Heart right ventricle (tissue), 16 donors: ENCODE measurements at regions not wholly inside any gene's neighbourhood (a gene's known extent, or its start where the extent isn't known, plus 50 kb on each side); places are given as distances from the start of the nearest gene placed in this dataset.
A peak's percentile ranks its signal among the peaks of the same experiment; 100 is the strongest.
"Not testable (repeated sequence)": the region's sequence is repeated elsewhere in the genome, so short reads cannot be mapped to it uniquely, and the experiment has no call there.

Experiments used
- ATAC-seq, 8 donors: fragments of 200-7000 bp; cut with Tn5 transposase; one replicate each; pipeline ENCODE4 v1.9.1; 2020; ENCODE audit warnings: mild to moderate bottlenecking in 8 of 8, moderate library complexity in 8 of 8, moderate number of reproducible peaks in 1 of 8
- DNase-seq, 2 donors: peaks; one replicate each; pipeline ENCODE4 v3.0.0-alpha.2; 2020
- H3K27ac ChIP-seq, 10 donors: fragments of 200-600 bp; sonication (generic) in 2 of 10; one replicate each; pipeline versions ENCODE4 v1.5.0 to v1.8.0; 2020 to 2022; ENCODE audit warnings: mild to moderate bottlenecking in 3 of 10
- H3K27me3 ChIP-seq, 7 donors: fragments of 200-600 bp; one replicate each; pipeline ENCODE4 v1.8.0; 2021 to 2022; ENCODE audit warnings: mild to moderate bottlenecking in 2 of 7
- H3K36me3 ChIP-seq, 9 donors: fragments of 200-600 bp; sonication (generic) in 1 of 9; one replicate each; pipeline versions ENCODE4 v1.5.0 to v1.8.0; 2020 to 2022; ENCODE audit warnings: mild to moderate bottlenecking in 2 of 9
- H3K4me1 ChIP-seq, 9 donors: fragments of 200-600 bp; sonication (generic) in 1 of 9; one replicate each; pipeline versions ENCODE4 v1.5.0 to v1.8.0; 2020 to 2022; ENCODE audit warnings: mild to moderate bottlenecking in 4 of 9
- H3K4me3 ChIP-seq, 10 donors: fragments of 200-600 bp; sonication (generic) in 2 of 10; one replicate each; pipeline versions ENCODE4 v1.5.0 to v1.8.0; 2020 to 2022; ENCODE audit warnings: mild to moderate bottlenecking in 7 of 10, moderate library complexity in 2 of 10
- H3K9me3 ChIP-seq, 11 donors: fragments of 200-600 bp in 10 of 11; sonication (generic) in 2 of 11; one replicate each; pipeline versions ENCODE4 v1.5.0 to v1.8.0; 2013 to 2022; ENCODE audit warnings: mild to moderate bottlenecking in 2 of 11, control low read depth in 1 of 11, moderate library complexity in 1 of 11
- CTCF ChIP-seq, 9 donors: fragments of 200-600 bp; sonication (generic) in 2 of 9; IDR thresholded peaks; one replicate each; pipeline versions ENCODE4 v1.5.0 to v1.8.0; 2021 to 2022; ENCODE audit warnings: antibody characterized with exemption in 9 of 9, mild to moderate bottlenecking in 5 of 9, moderate library complexity in 1 of 9
- WGBS, 2 donors: extraction: QIAGEN DNeasy Blood & Tissue Kit; methylation state at CpG; one replicate each; pipeline ENCODE4 v1.1.7; 2013; ENCODE audit warnings: inconsistent platforms in 1 of 2; 5-methylcytosine and 5-hydroxymethylcytosine counted together
- intact Hi-C, 10 donors: fragments of 100-400 bp; cut with DNase I; formaldehyde crosslinking; loops; one replicate each; pipeline versions ENCODE4 v1.11.1 to v1.14.2; 2022
- donor health status: Arrhythmogenic right ventricular cardiomyopathy.
- donor health status: ischemic (EF 13 %, LVEDD 7.1; RV severe dilation, severe dysfunction).
- donor health status: healthy with polysubstance abuse.
- donor health status: DM: no; HTN: yes; CAD: no.
- donor health status: DM: no; HTN: no; CAD: no.
- donor health status: ischemic (EF 25% LVEDD 6.9; RV normal size, moderate dysfunction).
- donor health status: ischemic (EF 25% LVEDD 5.7; RV mildly dilated, moderate dysfunction).
- donor health status: healthy.
- donor health status: DM: yes; HTN: yes; CAD: no.
- donor health status: Ischemic cardiomyopathy.
- donor health status: ischemic (EF 35%, LVEDD 5.7; RV mildly dilated, moderate dysfunction).
- donor health status: nonischemic (EF 11% LVEDD 7.7; RV severe dilation, severe dysfunction).
- donor health status: DM: yes; HTN: yes; CAD: no.
- donor health status: PGD.
- donor health status: ischemic (EF 29% LVEDD 5.4; RV normal size, mild dysfunction).
- donor health status: nonischemic (EF 23%, LVEDD 6.1; RV moderate dilation, normal function).

DNA sequence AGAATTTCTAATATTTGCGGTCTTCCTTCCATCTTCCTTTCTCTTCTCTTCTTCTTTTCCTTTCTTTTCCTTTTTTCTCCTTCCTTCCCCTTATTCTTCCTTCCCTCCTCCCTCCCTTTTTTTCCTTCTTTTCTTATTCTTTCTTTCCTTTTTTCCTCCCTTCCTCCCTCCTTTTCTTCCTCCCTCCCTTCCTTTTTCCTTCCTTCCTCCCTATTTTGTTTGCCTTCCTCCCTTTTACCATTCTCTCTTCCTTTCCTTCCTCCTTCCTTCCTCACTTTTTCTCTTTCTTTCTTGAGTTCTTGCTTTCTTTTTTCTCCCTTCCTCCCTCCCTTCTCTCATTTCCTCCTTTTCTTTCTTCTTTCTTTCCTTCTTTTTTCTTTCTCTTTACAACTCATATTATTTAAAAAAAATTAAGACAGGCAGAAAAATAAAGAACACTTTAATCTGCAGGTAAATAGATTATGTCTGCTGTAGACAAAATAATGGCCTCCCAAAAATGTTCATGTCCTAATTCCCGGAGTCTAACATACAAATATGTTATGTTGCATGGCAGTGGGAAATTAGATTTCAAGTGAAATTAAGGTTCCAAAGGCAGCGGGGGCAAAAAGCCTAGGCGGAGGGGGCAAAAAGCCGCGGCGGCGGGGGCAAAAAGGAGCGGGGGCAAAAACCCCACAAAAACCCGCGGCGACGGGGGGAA is 152.4 kb downstream of the ANKRD30BL start:
- Histone ChIP-seq H3K36me3 (no peaks in the 10 kb centered on the region), H3K27me3 (peaks cover 0 to 38% (median 24%) of the 10 kb centered on the region in 7 donors), H3K4me3 (peak overlapping the region in 9 of 10 donors; percentile 14 to 46 (median 32)), H3K4me1 (peaks cover 0 to 7% (median 0%) of the 10 kb centered on the region in 9 donors), H3K9me3 (peaks cover 0 to 10% (median 0%) of the 10 kb centered on the region in 11 donors), H3K27ac (no peak overlapping the region)
- 13 to 15% methylated on average over 13 of the region's 13 CpGs for WGBS, 2 donors
- intact Hi-C loops = no loop called here
- ATAC-seq = no peak
- no peak for TF ChIP-seq CTCF (IDR thresholded peaks at IDR 0.05)
- DNase-seq = no peak

- WGBS, 2 donors = 27 to 57% methylated on average over 1 of the region's 1 CpG
Measured at GRCh38 chr2:131990751-131991150, 171.0 kb downstream of the ANKRD30BL start.

GRCh38 chr2:131966671-131967070 is 195.1 kb downstream of the ANKRD30BL start:
- H3K4me3 ChIP-seq, H3K9me3 ChIP-seq, H3K36me3 ChIP-seq, DNase-seq, intact Hi-C loops, ATAC-seq, H3K27ac ChIP-seq, H3K27me3 ChIP-seq, H3K4me1 ChIP-seq: not testable (repeated sequence)
- 79 to 83% methylated on average over 10 of the region's 10 CpGs for WGBS, 2 donors

More at GRCh38 chr2:131990751-131991150, 171.0 kb downstream of the ANKRD30BL start:
- H3K4me3 ChIP-seq, H3K27me3 ChIP-seq, ATAC-seq, H3K4me1 ChIP-seq, intact Hi-C loops, DNase-seq, H3K36me3 ChIP-seq, H3K9me3 ChIP-seq, H3K27ac ChIP-seq: not testable (repeated sequence)

DNA sequence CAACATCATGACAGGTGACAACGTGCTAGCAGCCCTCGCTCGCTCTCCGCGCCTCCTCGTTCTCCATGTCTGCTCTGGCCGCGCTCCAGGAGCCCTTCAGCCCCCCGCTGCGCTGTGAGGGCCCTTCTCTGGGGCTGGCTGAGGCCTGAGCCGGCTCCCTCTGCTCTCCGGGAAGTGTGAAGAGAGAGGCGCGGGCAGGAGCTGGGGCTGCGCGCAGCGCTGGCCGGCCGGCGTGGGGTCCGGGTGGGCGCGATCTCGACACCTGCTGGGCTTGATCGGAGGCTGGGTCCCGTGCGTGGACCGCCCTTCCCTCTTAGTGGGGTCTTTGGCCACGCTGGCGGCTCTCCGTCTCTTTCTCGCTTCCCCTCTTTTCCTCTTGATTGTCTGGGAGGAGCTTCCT is 195.5 kb downstream of the ANKRD30BL start:
- no peaks in the 10 kb centered on the region for H3K4me1 ChIP-seq
- no peak for DNase-seq
- no peaks in the 10 kb centered on the region for H3K27me3 ChIP-seq
- no peak for ATAC-seq
- peaks cover 0 to 3% (median 0%) of the 10 kb centered on the region in 11 donors for H3K9me3 ChIP-seq
- H3K4me3 ChIP-seq = no peak overlapping the region
- no peaks in the 10 kb centered on the region for H3K36me3 ChIP-seq
- TF ChIP-seq CTCF (IDR thresholded peaks at IDR 0.05) = no peak
- 94% methylated on average over 31 to 32 of the region's 32 CpGs for WGBS, 2 donors
- intact Hi-C loops = no loop called here
- H3K27ac ChIP-seq = no peak overlapping the region

DNA sequence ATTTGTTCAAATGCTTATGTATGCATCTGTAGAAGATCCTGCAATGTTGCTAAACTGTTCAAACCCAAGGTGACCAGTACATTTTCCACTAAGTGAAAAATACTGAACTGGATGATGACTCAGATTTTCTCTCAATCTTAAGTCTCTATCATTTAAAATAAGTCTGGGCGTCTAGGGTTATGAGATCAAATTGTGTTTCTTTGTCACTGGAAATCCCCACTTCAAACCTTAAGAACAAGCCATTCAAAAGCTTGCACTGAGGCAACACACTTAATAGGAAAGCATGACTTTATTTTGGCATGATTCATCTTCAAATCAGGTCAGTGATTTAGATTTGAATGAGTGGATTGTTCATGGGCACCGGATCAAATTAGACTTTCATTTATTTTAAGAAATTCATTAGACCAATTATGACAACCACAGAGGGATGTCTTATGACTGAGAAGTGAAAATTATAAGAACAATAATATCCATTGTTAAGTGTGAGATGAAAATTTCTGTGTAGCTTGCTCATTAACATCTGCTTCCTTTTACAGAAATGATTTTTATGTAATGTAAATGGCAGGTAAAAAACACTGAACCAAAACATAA is 203.6 kb downstream of the ANKRD30BL start:
- H3K4me1 ChIP-seq, H3K36me3 ChIP-seq, H3K4me3 ChIP-seq, H3K27me3 ChIP-seq, H3K27ac ChIP-seq, H3K9me3 ChIP-seq, ATAC-seq, intact Hi-C loops, DNase-seq: not testable (repeated sequence)
- 63 to 80% methylated on average over 2 of the region's 2 CpGs for WGBS, 2 donors

- H3K27ac ChIP-seq, H3K9me3 ChIP-seq, H3K36me3 ChIP-seq, H3K4me1 ChIP-seq, H3K27me3 ChIP-seq, H3K4me3 ChIP-seq, DNase-seq, ATAC-seq, intact Hi-C loops: not testable (repeated sequence)
Measured at GRCh38 chr2:131948641-131949040, 213.1 kb downstream of the ANKRD30BL start.

- H3K27ac ChIP-seq, H3K4me1 ChIP-seq, ATAC-seq, H3K9me3 ChIP-seq, H3K36me3 ChIP-seq, H3K4me3 ChIP-seq, intact Hi-C loops, DNase-seq, H3K27me3 ChIP-seq: not testable (repeated sequence)
- 35 to 77% methylated on average over 1 of the region's 1 CpG for WGBS, 2 donors
Measured at GRCh38 chr2:131923287-131923686, 238.5 kb downstream of the ANKRD30BL start.

- ATAC-seq, intact Hi-C loops: not testable (repeated sequence)
- 30 to 41% methylated on average over 2 of the region's 2 CpGs for WGBS, 2 donors
Measured at GRCh38 chr2:131922854-131923253, 238.9 kb downstream of the ANKRD30BL start.

More at GRCh38 chr2:131922854-131923253, 238.9 kb downstream of the ANKRD30BL start:
- not testable (repeated sequence) for DNase-seq, H3K36me3 ChIP-seq, H3K4me1 ChIP-seq, H3K4me3 ChIP-seq, H3K27ac ChIP-seq, H3K27me3 ChIP-seq, H3K9me3 ChIP-seq
